CD14-positive monocyte (primary cell): ENCODE measurements at regions not wholly inside any gene's neighbourhood (a gene's known extent, or its start where the extent isn't known, plus 50 kb on each side); places are given as distances from the start of the nearest gene placed in this dataset.

ENCODE experiments used
- DNase-seq, 3 donors: peaks; one replicate each; pipeline ENCODE4 v3.0.0-alpha.2; 2011 to 2022
- H2AFZ ChIP-seq: 2 replicates; pipeline ENCODE4 v1.6.0; 2012; ENCODE audit warnings: mild to moderate bottlenecking, low read depth, low read length, inconsistent platforms; ENCODE audit not compliant: insufficient read depth, poor library complexity, severe bottlenecking
- H3K27ac ChIP-seq, 2 donors: 1 replicate in 1 of 2; 2 replicates in 1 of 2; pipeline ENCODE4 v1.5.1; 2012 to 2013; ENCODE audit warnings: low read length in 2 of 2, control low read depth in 1 of 2, inconsistent platforms in 1 of 2, low read depth in 1 of 2, mild to moderate bottlenecking in 1 of 2
- H3K27me3 ChIP-seq, 2 donors: one replicate each; pipeline versions ENCODE4 v1.6.0 to v1.6.1; 2011 to 2013; ENCODE audit warnings: low read length in 2 of 2; ENCODE audit not compliant: control insufficient read depth in 2 of 2, insufficient read depth in 2 of 2
- H3K36me3 ChIP-seq, 2 donors: replicated peaks in 1 of 2; 1 replicate in 1 of 2; 2 replicates in 1 of 2; pipeline versions ENCODE4 v1.5.1 to v1.6.1; 2012 to 2013; ENCODE audit warnings: low read length in 2 of 2, control low read depth in 1 of 2, inconsistent platforms in 1 of 2, mild to moderate bottlenecking in 1 of 2; ENCODE audit not compliant: insufficient read depth in 2 of 2, control insufficient read depth in 1 of 2
- H3K4me1 ChIP-seq, 2 donors: 1 replicate in 1 of 2; 2 replicates in 1 of 2; pipeline versions ENCODE4 v1.5.1 to v1.6.1; 2012 to 2013; ENCODE audit warnings: low read length in 2 of 2, control low read depth in 1 of 2, inconsistent platforms in 1 of 2, mild to moderate bottlenecking in 1 of 2, moderate library complexity in 1 of 2; ENCODE audit not compliant: insufficient read depth in 2 of 2, control insufficient read depth in 1 of 2
- H3K4me2 ChIP-seq: replicated peaks from 2 replicates; pipeline ENCODE3; 2012; ENCODE audit warnings: low read length, moderate library complexity, mild to moderate bottlenecking; ENCODE audit not compliant: poor library complexity, severe bottlenecking; ENCODE audit errors: extremely low read depth
- H3K4me3 ChIP-seq, 3 experiments: fragments of 200-600 bp in 1 of 3; sonication (generic) in 1 of 3; replicated peaks in 1 of 3; 1 replicate in 2 of 3; 2 replicates in 1 of 3; pipeline ENCODE4 v1.5.1; 2011 to 2013; ENCODE audit warnings: low read length in 3 of 3, mild to moderate bottlenecking in 3 of 3, control low read depth in 2 of 3, low read depth in 2 of 3, inconsistent platforms in 1 of 3, moderate library complexity in 1 of 3
- H3K79me2 ChIP-seq: 2 replicates; pipeline ENCODE4 v1.6.0; 2012; ENCODE audit warnings: mild to moderate bottlenecking, control low read depth, inconsistent platforms, low read length, moderate library complexity; ENCODE audit not compliant: insufficient read depth
- H3K9ac ChIP-seq: 2 replicates; pipeline ENCODE4 v1.6.0; 2017; ENCODE audit warnings: low read length, mild to moderate bottlenecking; ENCODE audit not compliant: insufficient read depth, poor library complexity, severe bottlenecking
- H3K9me3 ChIP-seq, 2 donors: replicated peaks in 1 of 2; 1 replicate in 1 of 2; 2 replicates in 1 of 2; pipeline versions ENCODE4 v1.5.1 to v1.6.1; 2012 to 2013; ENCODE audit warnings: low read length in 2 of 2, control low read depth in 1 of 2; ENCODE audit not compliant: control insufficient read depth in 1 of 2, insufficient read depth in 1 of 2
- H4K20me1 ChIP-seq: 2 replicates; pipeline ENCODE4 v1.6.0; 2012; ENCODE audit warnings: mild to moderate bottlenecking, low read length, control low read depth, moderate library complexity; ENCODE audit not compliant: insufficient read depth
- H3K27ac Mint-ChIP-seq, 7 donors: one replicate each; pipeline ENCODE4 v1.8.0; 2020; ENCODE audit warnings: mild to moderate bottlenecking in 7 of 7, mixed read lengths in 7 of 7, moderate library complexity in 6 of 7, inconsistent platforms in 2 of 7
- H3K27me3 Mint-ChIP-seq, 3 donors: one replicate each; pipeline ENCODE4 v1.8.0; 2021 to 2022; ENCODE audit warnings: low read depth in 3 of 3, mild to moderate bottlenecking in 3 of 3, mixed read lengths in 3 of 3, moderate library complexity in 3 of 3, inconsistent platforms in 1 of 3
- H3K36me3 Mint-ChIP-seq, 2 donors: one replicate each; pipeline ENCODE4 v1.8.0; 2020; ENCODE audit warnings: mixed read lengths in 2 of 2, inconsistent platforms in 1 of 2, mild to moderate bottlenecking in 1 of 2
- H3K4me1 Mint-ChIP-seq: one replicate; pipeline ENCODE4 v1.8.0; 2020; ENCODE audit warnings: mild to moderate bottlenecking, mixed read lengths
- H3K4me3 Mint-ChIP-seq, 2 donors: one replicate each; pipeline ENCODE4 v1.8.0; 2020; ENCODE audit warnings: mild to moderate bottlenecking in 2 of 2, mixed read lengths in 2 of 2, moderate library complexity in 1 of 2
- H3K9me3 Mint-ChIP-seq, 7 donors: one replicate each; pipeline ENCODE4 v1.8.0; 2020 to 2022; ENCODE audit warnings: mixed read lengths in 7 of 7, mild to moderate bottlenecking in 6 of 7, moderate library complexity in 6 of 7, inconsistent platforms in 2 of 7
- WGBS: methylation state at CpG from one replicate; pipeline ENCODE4 v1.1.5; 2013; ENCODE audit warnings: missing lambda C conversion rate; ENCODE audit not compliant: insufficient coverage; 5-methylcytosine and 5-hydroxymethylcytosine counted together
- intact Hi-C, 2 donors: fragments of 100-400 bp; cut with micrococcal nuclease; formaldehyde crosslinking; loops; one replicate each; pipeline versions ENCODE4 v1.15.0 to v1.15.1; 2023
- TF ChIP-seq, protein P1 (sequence below): fragments of 200-600 bp; IDR thresholded peaks from one replicate; pipeline ENCODE4 v1.8.0; 2022; ENCODE audit warnings: antibody characterized with exemption, mild to moderate bottlenecking

DNA sequence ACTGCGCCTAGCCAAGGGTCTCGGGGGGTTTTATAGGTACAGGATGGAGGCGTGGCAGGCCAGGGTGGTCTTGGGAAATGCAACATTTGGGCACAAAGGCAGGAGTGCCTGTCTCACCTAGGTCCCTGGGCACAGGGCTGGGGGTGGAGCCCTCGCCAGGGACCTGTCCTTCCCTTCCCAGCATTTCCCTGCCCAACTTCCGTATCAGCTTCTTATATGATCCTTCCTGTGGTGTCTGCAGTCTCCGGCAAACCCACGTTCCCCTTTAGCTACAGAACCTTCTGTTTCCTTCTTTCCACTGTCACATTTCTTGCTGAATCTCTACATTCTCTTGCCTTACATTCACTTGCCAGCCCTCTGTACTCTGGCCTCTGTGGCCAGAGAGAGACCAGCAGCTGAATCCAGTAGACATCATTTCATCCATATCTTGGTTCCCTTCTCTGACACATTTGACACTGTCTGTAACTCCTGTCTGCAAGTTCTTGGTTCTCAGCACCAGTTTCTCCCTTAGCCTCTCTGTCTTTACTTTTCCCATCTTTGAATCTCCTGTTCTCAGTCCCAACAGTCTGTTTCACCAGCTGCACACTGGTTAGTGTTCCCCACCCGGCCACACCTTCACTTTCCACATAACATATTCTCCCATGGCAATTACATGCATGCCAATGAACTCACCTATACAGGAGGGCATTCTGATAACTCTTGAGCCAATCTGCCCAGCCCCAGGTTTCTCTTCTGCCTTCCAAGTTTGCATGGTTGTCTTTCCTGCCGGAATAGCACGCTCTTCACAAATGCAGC, 134.7 kb upstream of the ZNF608 start:
- peaks cover 32 to 36% of the 10 kb centered on the region in 2 donors for H3K4me1 ChIP-seq
- 57% methylated on average over 10 of the region's 10 CpGs for WGBS
- peaks cover 14% of the 10 kb centered on the region for H3K4me1 Mint-ChIP-seq
- no peak overlapping the region for H3K9ac ChIP-seq
- no peaks in the 10 kb centered on the region for H3K36me3 Mint-ChIP-seq
- no peaks in the 10 kb centered on the region for H3K27me3 ChIP-seq
- H3K27ac Mint-ChIP-seq, result no peak overlapping the region
- H3K4me3 Mint-ChIP-seq, result no peak overlapping the region
- no peak overlapping the region for H3K27ac ChIP-seq
- H3K4me3 ChIP-seq, result peak overlapping the region in 1 of 3 experiments; percentile 12
- H2AFZ ChIP-seq, result peak overlapping the region; percentile 0
- no peaks in the 10 kb centered on the region for H3K79me2 ChIP-seq
- H4K20me1 ChIP-seq, result no peaks in the 10 kb centered on the region
- H3K9me3 ChIP-seq, result no peaks in the 10 kb centered on the region
- peaks cover 0 to 2% (median 0%) of the 10 kb centered on the region in 7 donors for H3K9me3 Mint-ChIP-seq
- peak; percentile 29 to 43 (median 31) for DNase-seq
- intact Hi-C loops, result no loop called here
- peaks cover 0 to 1% (median 0%) of the 10 kb centered on the region in 3 donors for H3K27me3 Mint-ChIP-seq
- TF ChIP-seq, protein P1, sequence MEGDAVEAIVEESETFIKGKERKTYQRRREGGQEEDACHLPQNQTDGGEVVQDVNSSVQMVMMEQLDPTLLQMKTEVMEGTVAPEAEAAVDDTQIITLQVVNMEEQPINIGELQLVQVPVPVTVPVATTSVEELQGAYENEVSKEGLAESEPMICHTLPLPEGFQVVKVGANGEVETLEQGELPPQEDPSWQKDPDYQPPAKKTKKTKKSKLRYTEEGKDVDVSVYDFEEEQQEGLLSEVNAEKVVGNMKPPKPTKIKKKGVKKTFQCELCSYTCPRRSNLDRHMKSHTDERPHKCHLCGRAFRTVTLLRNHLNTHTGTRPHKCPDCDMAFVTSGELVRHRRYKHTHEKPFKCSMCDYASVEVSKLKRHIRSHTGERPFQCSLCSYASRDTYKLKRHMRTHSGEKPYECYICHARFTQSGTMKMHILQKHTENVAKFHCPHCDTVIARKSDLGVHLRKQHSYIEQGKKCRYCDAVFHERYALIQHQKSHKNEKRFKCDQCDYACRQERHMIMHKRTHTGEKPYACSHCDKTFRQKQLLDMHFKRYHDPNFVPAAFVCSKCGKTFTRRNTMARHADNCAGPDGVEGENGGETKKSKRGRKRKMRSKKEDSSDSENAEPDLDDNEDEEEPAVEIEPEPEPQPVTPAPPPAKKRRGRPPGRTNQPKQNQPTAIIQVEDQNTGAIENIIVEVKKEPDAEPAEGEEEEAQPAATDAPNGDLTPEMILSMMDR, result no peak
- H3K4me2 ChIP-seq, result peak overlapping the region; percentile 14
- H3K36me3 ChIP-seq, result no peaks in the 10 kb centered on the region

DNA sequence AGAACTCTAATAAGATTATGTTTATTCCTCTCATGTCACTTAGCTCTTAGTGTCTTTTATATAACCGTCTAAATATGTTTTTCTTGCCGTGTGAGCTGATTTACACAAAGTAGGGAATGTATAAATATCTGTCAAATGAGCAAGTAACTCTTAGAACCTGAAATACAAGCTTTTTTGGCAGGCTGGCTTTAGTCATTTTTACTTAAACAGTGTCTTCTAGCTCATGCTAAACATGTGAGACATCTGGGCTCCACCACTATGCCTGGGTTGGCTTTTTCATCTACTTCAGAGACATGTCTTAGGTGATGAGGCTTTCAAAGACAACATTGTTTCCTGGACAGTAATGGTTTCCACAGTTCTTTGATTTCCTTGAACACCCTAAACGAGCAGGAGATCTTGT, 137.2 kb upstream of the ZNF608 start:
- H4K20me1 ChIP-seq, result no peaks in the 10 kb centered on the region
- 91% methylated on average over 1 of the region's 3 CpGs for WGBS
- H2AFZ ChIP-seq, result no peak overlapping the region
- no peak for DNase-seq
- Mint-ChIP-seq H3K36me3 (no peaks in the 10 kb centered on the region), H3K27me3 (no peaks in the 10 kb centered on the region), H3K4me1 (peaks cover 14% of the 10 kb centered on the region), H3K4me3 (no peak overlapping the region), H3K9me3 (no peaks in the 10 kb centered on the region), H3K27ac (no peak overlapping the region)
- H3K27ac ChIP-seq, result no peak overlapping the region
- H3K4me1 ChIP-seq, result peaks cover 25 to 26% of the 10 kb centered on the region in 2 donors
- no peak overlapping the region for H3K4me3 ChIP-seq
- H3K79me2 ChIP-seq, result no peaks in the 10 kb centered on the region
- intact Hi-C loops, result no loop called here
- H3K27me3 ChIP-seq, result no peaks in the 10 kb centered on the region
- no peak overlapping the region for H3K9ac ChIP-seq
- H3K9me3 ChIP-seq, result no peaks in the 10 kb centered on the region
- no peaks in the 10 kb centered on the region for H3K36me3 ChIP-seq
- H3K4me2 ChIP-seq, result no peak overlapping the region
- TF ChIP-seq, protein P1, result no peak
